ENCODE measurements at regions not wholly inside any gene's neighbourhood (a gene's known extent, or its start where the extent isn't known, plus 50 kb on each side); places are given as distances from the start of the nearest gene placed in this dataset.

- TF ChIP-seq CTCF (conservative IDR thresholded peaks at IDR 0.05; ENCODE audit: low read length) = no peak
- no peak for TF ChIP-seq EZH2phosphoT487 (IDR thresholded peaks at IDR 0.05; ENCODE audit: borderline replicate concordance, low read depth, low read length)
These were observed 95.6 kb upstream of the UNC5C start for GRCh38 chr4:95644417-95644816.
